K562 (cell line): ENCODE measurements at regions not wholly inside any gene's neighbourhood (a gene's known extent, or its start where the extent isn't known, plus 50 kb on each side); places are given as distances from the start of the nearest gene placed in this dataset.

Experiments
- ATAC-seq: fragments of 200-7000 bp; cut with Tn5 transposase; 3 replicates; pipeline ENCODE4 v1.9.1; 2020; ENCODE audit warnings: moderate library complexity
- BruUV-seq: library from RNA; stranded (reverse); fragments of 400-500 nt; replicated peaks from 2 replicates; lab custom pipeline; 2021; lab: Mats Ljungman, UMichigan
- CTCF ChIA-PET: fragments of 300-600 bp; formaldehyde crosslinking; extraction: SDS; loops from one replicate; lab custom pipeline; 2021; ENCODE audit warnings: low intra/inter-chr PET ratio; lab: Yijun Ruan, JAX
- POLR2A ChIA-PET: fragments of 300-600, 350-650 bp; sonication (Branson Sonifier 250); formaldehyde crosslinking; extraction: SDS; loops from one replicate; lab custom pipeline; 2021; ENCODE audit warnings: antibody characterized with exemption, inconsistent platforms; lab: Yijun Ruan, JAX
- DNase-seq, 4 experiments: peaks; one replicate each; pipeline versions ENCODE4 v3.0.0 to v3.0.0-alpha.2; 2011 to 2018; ENCODE audit warnings: low spot score in 3 of 4, mixed read lengths in 3 of 4; ENCODE audit errors: extremely low read depth in 1 of 4
- FAIRE-seq: peaks from 2 replicates; lab custom pipeline; 2011; peaks lifted over from hg19 to GRCh38; lab: Jason Lieb, UNC
- H2AFZ ChIP-seq: 2 replicates; pipeline ENCODE4 v1.6.0; 2011; ENCODE audit warnings: low read depth, low read length, control low read depth, inconsistent platforms
- H3K27ac ChIP-seq: fragments of 200-600 bp; 3 replicates; pipeline ENCODE4 v1.8.0; 2011; ENCODE audit warnings: low read depth, mild to moderate bottlenecking, control low read depth, inconsistent platforms, low read length, moderate library complexity, mixed read lengths; ENCODE audit errors: extremely low read depth
- H3K27me3 ChIP-seq, 2 experiments: fragments of 300-600 bp in 1 of 2; 2 replicates in 1 of 2; 3 replicates in 1 of 2; pipeline versions ENCODE4 v1.6.0 to v1.8.0; 2011; ENCODE audit warnings: inconsistent platforms in 2 of 2, low read length in 2 of 2, mild to moderate bottlenecking in 1 of 2, mixed read lengths in 1 of 2, moderate library complexity in 1 of 2; ENCODE audit not compliant: control insufficient read depth in 2 of 2, insufficient read depth in 2 of 2
- H3K36me3 ChIP-seq: fragments of 300-600 bp; 3 replicates; pipeline ENCODE4 v1.8.0; 2011; ENCODE audit warnings: mild to moderate bottlenecking, low read length, inconsistent platforms; ENCODE audit not compliant: control insufficient read depth, insufficient read depth
- H3K4me1 ChIP-seq, 2 experiments: fragments of 200-600 bp in 1 of 2; replicated peaks in 1 of 2; 2 replicates in 1 of 2; 3 replicates in 1 of 2; pipeline versions ENCODE4 v1.5.1 to v1.8.0; 2011; ENCODE audit warnings: inconsistent platforms in 2 of 2, low read length in 2 of 2, mild to moderate bottlenecking in 1 of 2, mixed read lengths in 1 of 2, moderate library complexity in 1 of 2; ENCODE audit not compliant: control insufficient read depth in 2 of 2, insufficient read depth in 2 of 2
- H3K4me2 ChIP-seq: 2 replicates; pipeline ENCODE4 v1.6.1; 2011; ENCODE audit warnings: low read length, control low read depth, inconsistent platforms, mixed read lengths; ENCODE audit not compliant: insufficient read depth
- H3K4me3 ChIP-seq: fragments of 200-600 bp; sonication (generic), shearing (Covaris generic); 2 replicates; pipeline ENCODE4 v1.5.1; 2016; ENCODE audit warnings: control low read depth, inconsistent platforms
- H3K79me2 ChIP-seq: fragments of 200-600 bp; 3 replicates; pipeline ENCODE4 v1.8.0; 2011; ENCODE audit warnings: low read length, inconsistent platforms; ENCODE audit not compliant: control insufficient read depth, insufficient read depth
- H3K9ac ChIP-seq, 2 experiments: 2 replicates each; pipeline versions ENCODE4 v1.6.0 to v1.6.1; 2011; ENCODE audit warnings: low read depth in 2 of 2, low read length in 2 of 2, control low read depth in 1 of 2, inconsistent platforms in 1 of 2, mild to moderate bottlenecking in 1 of 2, mixed read lengths in 1 of 2; ENCODE audit not compliant: insufficient read depth in 1 of 2
- H3K9me1 ChIP-seq: one replicate; pipeline ENCODE4 v1.6.0; 2011; ENCODE audit warnings: inconsistent platforms, mild to moderate bottlenecking, low read length, moderate library complexity; ENCODE audit not compliant: control insufficient read depth, insufficient read depth
- H3K9me3 ChIP-seq: replicated peaks from 2 replicates; pipeline ENCODE4 v1.5.1; 2011; ENCODE audit warnings: low read depth, low read length, inconsistent platforms; ENCODE audit not compliant: control insufficient read depth, insufficient read depth
- H4K20me1 ChIP-seq: replicated peaks from 2 replicates; pipeline ENCODE4 v1.6.1; 2011; ENCODE audit warnings: low read length, inconsistent platforms, mixed read lengths; ENCODE audit not compliant: control insufficient read depth, insufficient read depth
- BRF1 ChIP-seq: IDR thresholded peaks from 3 replicates; pipeline ENCODE4 v1.6.1; 2011; ENCODE audit warnings: borderline replicate concordance, mild to moderate bottlenecking; ENCODE audit not compliant: insufficient read length; ENCODE audit errors: extremely low read depth
- CBX3 ChIP-seq, 2 experiments: IDR thresholded peaks; 1 replicate in 1 of 2; 2 replicates in 1 of 2; pipeline ENCODE4 v1.6.1; 2012; ENCODE audit warnings: inconsistent platforms in 2 of 2, low read length in 2 of 2, borderline replicate concordance in 1 of 2, control low read depth in 1 of 2
- FOXJ3 ChIP-seq: sonication (generic); formaldehyde crosslinking; IDR thresholded peaks from 2 replicates; pipeline ENCODE4 v1.4.0; 2020; ENCODE audit warnings: mild to moderate bottlenecking, missing genetic modification reagents
- HNRNPL ChIP-seq: fragments of 200-400 bp; formaldehyde crosslinking; IDR thresholded peaks from 2 replicates; pipeline ENCODE4 v1.6.1; 2017; ENCODE audit warnings: low read depth, mild to moderate bottlenecking, low read length
- NCOA6 ChIP-seq: fragments of 450-650 bp; IDR thresholded peaks from 2 replicates; pipeline ENCODE4 v1.6.1; 2017; ENCODE audit warnings: mild to moderate bottlenecking
- NFRKB ChIP-seq: fragments of 450-650 bp; IDR thresholded peaks from 2 replicates; pipeline ENCODE4 v1.6.1; 2016; ENCODE audit warnings: low read depth
- NR1H2 ChIP-seq: sonication (generic); formaldehyde crosslinking; IDR thresholded peaks from 2 replicates; pipeline ENCODE4 v1.4.0; 2020; ENCODE audit warnings: mild to moderate bottlenecking, missing genetic modification reagents
- PREB ChIP-seq: sonication (generic); formaldehyde crosslinking; IDR thresholded peaks from 2 replicates; pipeline ENCODE4 v1.8.1; 2023; ENCODE audit warnings: mild to moderate bottlenecking, missing genetic modification reagents
- ZBTB17 ChIP-seq: fragments of 450-650 bp; formaldehyde crosslinking; IDR thresholded peaks from 2 replicates; pipeline ENCODE4 v1.4.0; 2020; ENCODE audit warnings: mild to moderate bottlenecking
- ZNF740 ChIP-seq, 3 experiments: fragments of 200-800 bp in 1 of 3; sonication (Bioruptor generic) in 1 of 3; sonication (generic) in 1 of 3; formaldehyde crosslinking in 1 of 3; IDR thresholded peaks; 2 replicates each; pipeline versions ENCODE4 v1.6.1 to v1.8.0; 2016 to 2022; ENCODE audit warnings: mild to moderate bottlenecking in 2 of 3, missing compliant biosample characterization in 2 of 3, missing genetic modification characterization in 2 of 3, missing genetic modification reagents in 1 of 3
- WGBS: fragments of 100-300 bp; shearing (Covaris generic); methylation state at CpG from one replicate; pipeline ENCODE4 v1.1.6; 2016; ENCODE audit warnings: low coverage, mixed read lengths; ENCODE audit not compliant: insufficient coverage; ENCODE audit errors: missing lambda C conversion rate; 5-methylcytosine and 5-hydroxymethylcytosine counted together
- in situ Hi-C: fragments of 300-500 bp; cut with MboI; formaldehyde crosslinking; loops from 4 replicates; pipeline ENCODE4 v1.15.0; 2018; ENCODE audit warnings: inconsistent platforms, mixed read lengths
- intact Hi-C: fragments of 100-400 bp; cut with micrococcal nuclease; formaldehyde crosslinking; loops from 2 replicates; pipeline ENCODE4 v1.14.2; 2022
- TF ChIP-seq, protein P1 (sequence below): IDR thresholded peaks from 2 replicates; pipeline ENCODE4 v1.6.1; 2012; ENCODE audit warnings: low read depth, low read length, improper control_type of control experiment, borderline replicate concordance

GRCh38 chr20:17786221-17786718, 86.5 kb downstream of the BANF2 start:
- Histone ChIP-seq H3K27me3 (peaks cover 9 to 35% of the 10 kb centered on the region in 2 experiments; a peak in 3 of 5 replicates), H3K4me2 (no peak overlapping the region), H3K36me3 (no peaks in the 10 kb centered on the region), H3K9ac (no peak overlapping the region), H2AFZ (no peak overlapping the region), H4K20me1 (no peaks in the 10 kb centered on the region), H3K9me3 (no peaks in the 10 kb centered on the region), H3K79me2 (no peaks in the 10 kb centered on the region), H3K4me3 (no peak overlapping the region), H3K4me1 (no peaks in the 10 kb centered on the region), H3K9me1 (no peaks in the 10 kb centered on the region), H3K27ac (no peak overlapping the region)
- no peak for FAIRE-seq
- BruUV-seq = no TSS peak
- intact Hi-C loops = no loop called here
- CTCF ChIA-PET = no interaction called here
- DNase-seq = no peak
- 0% methylated on average over 7 of the region's 11 CpGs for WGBS
- POLR2A ChIA-PET = no interaction called here
- TF ChIP-seq HNRNPL (no peak), FOXJ3 (CRISPR knock-in tag) (no peak), ZNF740 (CRISPR knock-in tag; IDR thresholded peaks at IDR 0.05) (no peak), ZNF740 (tag; IDR thresholded peaks at IDR 0.05) (no peak), NR1H2 (CRISPR knock-in tag) (no peak), BRF1 (no peak), ZBTB17 (CRISPR knock-in tag) (no peak), PREB (CRISPR knock-in tag) (no peak), NCOA6 (no peak), CBX3 (IDR thresholded peaks at IDR 0.05; ENCODE audit: borderline replicate concordance in 1 of 2, low read length in 2 of 2) (no peak), NFRKB (no peak)
- TF ChIP-seq, protein P1, sequence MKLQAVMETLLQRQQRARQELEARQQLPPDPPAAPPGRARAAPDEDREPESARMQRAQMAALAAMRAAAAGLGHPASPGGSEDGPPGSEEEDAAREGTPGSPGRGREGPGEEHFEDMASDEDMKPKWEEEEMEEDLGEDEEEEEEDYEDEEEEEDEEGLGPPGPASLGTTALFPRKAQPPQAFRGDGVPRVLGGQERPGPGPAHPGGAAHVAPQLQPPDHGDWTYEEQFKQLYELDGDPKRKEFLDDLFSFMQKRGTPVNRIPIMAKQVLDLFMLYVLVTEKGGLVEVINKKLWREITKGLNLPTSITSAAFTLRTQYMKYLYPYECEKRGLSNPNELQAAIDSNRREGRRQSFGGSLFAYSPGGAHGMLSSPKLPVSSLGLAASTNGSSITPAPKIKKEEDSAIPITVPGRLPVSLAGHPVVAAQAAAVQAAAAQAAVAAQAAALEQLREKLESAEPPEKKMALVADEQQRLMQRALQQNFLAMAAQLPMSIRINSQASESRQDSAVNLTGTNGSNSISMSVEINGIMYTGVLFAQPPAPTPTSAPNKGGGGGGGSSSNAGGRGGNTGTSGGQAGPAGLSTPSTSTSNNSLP = no peak
- in situ Hi-C loops = no loop called here
- ATAC-seq = no peak
